OCI-LY7 (cell line): ENCODE measurements at regions not wholly inside any gene's neighbourhood (a gene's known extent, or its start where the extent isn't known, plus 50 kb on each side); places are given as distances from the start of the nearest gene placed in this dataset.

Source experiments
- BruUV-seq: library from RNA; stranded (reverse); fragments of 400-500 nt; replicated peaks from 2 replicates; lab custom pipeline; 2021; lab: Mats Ljungman, UMichigan
- CTCF ChIA-PET: fragments of 300-600 bp; sonication (Branson Sonifier 250); formaldehyde crosslinking; loops from one replicate; lab custom pipeline; 2022; ENCODE audit warnings: antibody characterized with exemption; ENCODE audit not compliant: unreplicated experiment; lab: Charles Lee
- POLR2A ChIA-PET: fragments of 300-600 bp; sonication (Branson Sonifier 250); formaldehyde crosslinking; loops from one replicate; lab custom pipeline; 2022; ENCODE audit warnings: antibody characterized with exemption; lab: Charles Lee
- DNase-seq: peaks from one replicate; pipeline ENCODE4 v3.0.0-alpha.2; 2015; ENCODE audit warnings: low spot score
- H2AFZ ChIP-seq: fragments of 200-600 bp; sonication (generic), shearing (Covaris generic); 2 replicates; pipeline ENCODE4 v1.6.1; 2014; ENCODE audit warnings: mild to moderate bottlenecking, antibody characterized with exemption, low read length, moderate library complexity
- H3K27ac ChIP-seq: fragments of 200-600 bp; sonication (generic); 2 replicates; pipeline ENCODE4 v1.5.1; 2014; ENCODE audit warnings: mixed run types, low read depth, mild to moderate bottlenecking, moderate library complexity, low read length, inconsistent platforms; ENCODE audit not compliant: poor library complexity, severe bottlenecking
- H3K36me3 ChIP-seq: fragments of 200-600 bp; sonication (generic); 2 replicates; pipeline ENCODE4 v1.6.1; 2014; ENCODE audit warnings: mild to moderate bottlenecking, antibody characterized with exemption, low read length, moderate library complexity, mixed read lengths; ENCODE audit not compliant: insufficient read depth
- H3K4me1 ChIP-seq: fragments of 200-600 bp; sonication (generic); 2 replicates; pipeline ENCODE4 v1.5.1; 2014; ENCODE audit warnings: mild to moderate bottlenecking, low read length; ENCODE audit not compliant: insufficient read depth, poor library complexity, severe bottlenecking
- H3K4me2 ChIP-seq: fragments of 200-600 bp; sonication (generic); 2 replicates; pipeline ENCODE4 v1.6.1; 2014; ENCODE audit warnings: mild to moderate bottlenecking, low read length
- H3K4me3 ChIP-seq: fragments of 200-600 bp; sonication (generic); 2 replicates; pipeline ENCODE4 v1.5.1; 2014; ENCODE audit warnings: mild to moderate bottlenecking, low read depth, low read length; ENCODE audit not compliant: poor library complexity, severe bottlenecking
- H3K79me2 ChIP-seq: fragments of 200-600 bp; sonication (generic); 2 replicates; pipeline ENCODE4 v1.6.1; 2016; ENCODE audit warnings: low read depth, mild to moderate bottlenecking, low read length, moderate library complexity, mixed read lengths; ENCODE audit not compliant: insufficient read depth
- H3K9me2 ChIP-seq: fragments of 200-600 bp; sonication (generic); 2 replicates; pipeline ENCODE4 v1.6.1; 2016; ENCODE audit warnings: mild to moderate bottlenecking, low read length, mixed read lengths; ENCODE audit not compliant: insufficient read depth
- H3K9me3 ChIP-seq: fragments of 200-600 bp; sonication (generic); 2 replicates; pipeline ENCODE4 v1.6.1; 2014; ENCODE audit warnings: mild to moderate bottlenecking, mixed run types, low read length, mixed read lengths
- H4K20me1 ChIP-seq: fragments of 200-600 bp; sonication (generic); 2 replicates; pipeline ENCODE4 v1.6.1; 2014; ENCODE audit warnings: mild to moderate bottlenecking, antibody characterized with exemption, low read length, moderate library complexity, mixed read lengths; ENCODE audit not compliant: insufficient read depth
- EZH2phosphoT487 ChIP-seq: fragments of 200-600 bp; sonication (generic); IDR thresholded peaks from 2 replicates; pipeline ENCODE4 v1.6.1; 2018; ENCODE audit warnings: low read depth, borderline replicate concordance, mild to moderate bottlenecking, mixed run types, antibody characterized with exemption, low read length, moderate library complexity, mixed read lengths
- intact Hi-C: fragments of 100-400 bp; cut with micrococcal nuclease; formaldehyde crosslinking; loops from one replicate; pipeline ENCODE4 v1.10.0; 2022; ENCODE audit not compliant: unreplicated experiment
- TF ChIP-seq, protein P1 (sequence below): fragments of 200-600 bp; sonication (generic); conservative IDR thresholded peaks from 2 replicates; pipeline ENCODE4 v1.5.1; 2014; ENCODE audit warnings: mild to moderate bottlenecking, antibody characterized with exemption, low read length, moderate library complexity, mixed read lengths

- no peak for DNase-seq
- Histone ChIP-seq H4K20me1 (no peaks in the 10 kb centered on the region), H3K4me1 (no peaks in the 10 kb centered on the region), H3K79me2 (no peaks in the 10 kb centered on the region), H3K36me3 (no peaks in the 10 kb centered on the region), H3K9me3 (no peaks in the 10 kb centered on the region), H3K9me2 (no peaks in the 10 kb centered on the region), H3K4me2 (no peak overlapping the region), H2AFZ (no peak overlapping the region), H3K4me3 (no peak overlapping the region), H3K27ac (no peak overlapping the region)
- no peak for TF ChIP-seq EZH2phosphoT487
- TF ChIP-seq, protein P1, sequence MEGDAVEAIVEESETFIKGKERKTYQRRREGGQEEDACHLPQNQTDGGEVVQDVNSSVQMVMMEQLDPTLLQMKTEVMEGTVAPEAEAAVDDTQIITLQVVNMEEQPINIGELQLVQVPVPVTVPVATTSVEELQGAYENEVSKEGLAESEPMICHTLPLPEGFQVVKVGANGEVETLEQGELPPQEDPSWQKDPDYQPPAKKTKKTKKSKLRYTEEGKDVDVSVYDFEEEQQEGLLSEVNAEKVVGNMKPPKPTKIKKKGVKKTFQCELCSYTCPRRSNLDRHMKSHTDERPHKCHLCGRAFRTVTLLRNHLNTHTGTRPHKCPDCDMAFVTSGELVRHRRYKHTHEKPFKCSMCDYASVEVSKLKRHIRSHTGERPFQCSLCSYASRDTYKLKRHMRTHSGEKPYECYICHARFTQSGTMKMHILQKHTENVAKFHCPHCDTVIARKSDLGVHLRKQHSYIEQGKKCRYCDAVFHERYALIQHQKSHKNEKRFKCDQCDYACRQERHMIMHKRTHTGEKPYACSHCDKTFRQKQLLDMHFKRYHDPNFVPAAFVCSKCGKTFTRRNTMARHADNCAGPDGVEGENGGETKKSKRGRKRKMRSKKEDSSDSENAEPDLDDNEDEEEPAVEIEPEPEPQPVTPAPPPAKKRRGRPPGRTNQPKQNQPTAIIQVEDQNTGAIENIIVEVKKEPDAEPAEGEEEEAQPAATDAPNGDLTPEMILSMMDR: no peak
- no TSS peak for BruUV-seq
- intact Hi-C loops: no loop called here
- ChIA-PET POLR2A (interaction anchor here (0.7 kb wide), 2 partner anchors 48 to 332 kb away, joined by 3 read pairs; no protein-coding TSS in a partner anchor), CTCF (no interaction called here)
These were observed 306.0 kb downstream of the BCL11A start for GRCh38 chr2:60247471-60247870.

DNA sequence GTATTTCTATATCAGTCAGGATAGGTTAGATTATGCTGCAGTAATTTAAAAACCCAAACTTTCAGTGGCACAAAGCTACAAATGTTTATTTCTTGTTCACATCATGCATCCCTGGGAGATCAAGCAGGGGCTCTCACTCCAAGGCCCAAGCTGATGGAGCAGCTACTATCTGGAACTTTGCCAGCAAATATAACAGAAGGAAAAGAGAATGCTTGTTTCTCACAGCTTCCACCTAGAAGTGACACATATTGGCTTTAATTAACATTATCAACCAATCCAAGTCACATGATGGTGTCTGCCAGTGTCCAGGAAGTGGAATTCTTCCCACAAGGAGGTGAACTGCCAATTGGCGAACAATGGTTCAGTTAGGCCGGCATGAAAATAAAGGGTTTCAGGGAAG lies 306.9 kb downstream of the BCL11A start:
- TF ChIP-seq, protein P1: no peak
- no peak for TF ChIP-seq EZH2phosphoT487

GRCh38 chr2:60234274-60234986 lies 319.0 kb downstream of the BCL11A start:
- no TSS peak for BruUV-seq
- no peak for DNase-seq
- Histone ChIP-seq H3K36me3 (no peaks in the 10 kb centered on the region; the same call in 1 of the 2 replicates), H3K4me2 (no peak overlapping the region), H4K20me1 (no peaks in the 10 kb centered on the region), H3K27ac (no peak overlapping the region), H3K79me2 (no peaks in the 10 kb centered on the region), H3K9me2 (no peaks in the 10 kb centered on the region), H3K9me3 (peaks cover 16% of the 10 kb centered on the region; the same call in 1 of the 2 replicates), H3K4me1 (peaks cover 12% of the 10 kb centered on the region), H3K4me3 (no peak overlapping the region), H2AFZ (no peak overlapping the region)
- TF ChIP-seq, protein P1: no peak
- no peak for TF ChIP-seq EZH2phosphoT487
- intact Hi-C loops: no loop called here
- CTCF ChIA-PET: no interaction called here
- POLR2A ChIA-PET: interaction anchor here (0.6 to 1.8 kb wide), 2 partner anchors 9 to 25 kb away, joined by 3 to 4 read pairs; no protein-coding TSS in a partner anchor

More for the DNA sequence above, 306.9 kb downstream of the BCL11A start:
- no peaks in the 10 kb centered on the region for H4K20me1 ChIP-seq
- H3K79me2 ChIP-seq: no peaks in the 10 kb centered on the region
- no peak overlapping the region for H3K4me2 ChIP-seq
- ChIA-PET POLR2A (interaction anchor here (0.6 kb wide), 1 partner anchor 1126 kb away, joined by 3 read pairs; no protein-coding TSS in a partner anchor), CTCF (no interaction called here)
- intact Hi-C loops: no loop called here
- no peak overlapping the region for H3K27ac ChIP-seq
- no peak overlapping the region for H3K4me3 ChIP-seq
- H3K4me1 ChIP-seq: no peaks in the 10 kb centered on the region
- H3K9me2 ChIP-seq: no peaks in the 10 kb centered on the region
- no peak for DNase-seq
- no peak overlapping the region for H2AFZ ChIP-seq
- BruUV-seq: no TSS peak
- H3K9me3 ChIP-seq: no peaks in the 10 kb centered on the region
- no peaks in the 10 kb centered on the region for H3K36me3 ChIP-seq
